Left lung (tissue), 4 donors: ENCODE measurements at regions not wholly inside any gene's neighbourhood (a gene's known extent, or its start where the extent isn't known, plus 50 kb on each side); places are given as distances from the start of the nearest gene placed in this dataset.

Experiments used
- ATAC-seq: fragments of 200-7000 bp; cut with Tn5 transposase; one replicate; pipeline ENCODE4 v1.9.1; 2020; ENCODE audit warnings: moderate library complexity
- DNase-seq, 4 donors: peaks; one replicate each; pipeline ENCODE4 v3.0.0-alpha.2; 2013 to 2020
- H3K27ac ChIP-seq, 2 donors: fragments of 200-600 bp; sonication (generic) in 1 of 2; one replicate each; pipeline versions ENCODE4 v1.5.0 to v1.8.0; 2020 to 2021
- H3K27me3 ChIP-seq, 2 donors: fragments of 200-600 bp; sonication (generic) in 1 of 2; one replicate each; pipeline versions ENCODE4 v1.5.0 to v1.8.0; 2020 to 2021
- H3K36me3 ChIP-seq, 2 donors: fragments of 200-600 bp; sonication (generic) in 1 of 2; one replicate each; pipeline versions ENCODE4 v1.5.0 to v1.8.0; 2020 to 2021
- H3K4me1 ChIP-seq, 2 donors: fragments of 200-600 bp; one replicate each; pipeline ENCODE4 v1.8.0; 2021
- H3K4me3 ChIP-seq, 2 donors: fragments of 200-600 bp; sonication (generic) in 1 of 2; one replicate each; pipeline versions ENCODE4 v1.5.0 to v1.8.0; 2020 to 2021; ENCODE audit warnings: mild to moderate bottlenecking in 1 of 2
- H3K9me3 ChIP-seq, 2 donors: fragments of 200-600 bp; sonication (generic) in 1 of 2; one replicate each; pipeline versions ENCODE4 v1.5.0 to v1.8.0; 2020 to 2021
- intact Hi-C, 2 donors: fragments of 100-400 bp; cut with DNase I; formaldehyde crosslinking; loops; one replicate each; pipeline versions ENCODE4 v1.11.2 to v1.14.2; 2022
- TF ChIP-seq, protein P1 (sequence below), 2 donors: fragments of 200-600 bp; sonication (generic) in 1 of 2; IDR thresholded peaks; one replicate each; pipeline versions ENCODE4 v1.5.0 to v1.8.0; 2021; ENCODE audit warnings: antibody characterized with exemption in 2 of 2
- donor health status: DM: no; HTN: yes; CAD: no.
- donor health status: DM: no; HTN: no; CAD: no.

DNA sequence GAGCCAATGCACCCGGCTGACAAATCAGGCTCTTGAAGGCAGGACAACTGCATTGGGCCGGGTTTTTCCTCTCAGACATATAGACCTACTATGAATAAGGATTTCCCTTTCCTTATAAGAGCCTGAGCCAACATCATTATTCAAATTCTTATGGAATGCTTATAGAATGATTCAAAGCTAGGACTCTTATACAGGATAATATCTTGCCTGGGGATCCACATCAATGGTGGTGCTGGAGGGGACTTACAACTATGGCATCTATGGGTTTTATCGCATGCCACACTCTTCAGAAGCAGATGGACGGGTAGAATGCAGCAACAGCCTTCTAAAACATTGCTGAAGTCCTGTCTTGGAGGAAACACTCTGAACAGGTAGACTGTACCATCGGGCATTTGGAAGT is 296.8 kb upstream of the KYNU start:
- Histone ChIP-seq H3K27ac (no peak overlapping the region), H3K36me3 (no peaks in the 10 kb centered on the region), H3K9me3 (no peaks in the 10 kb centered on the region), H3K4me3 (no peak overlapping the region), H3K4me1 (no peaks in the 10 kb centered on the region), H3K27me3 (no peaks in the 10 kb centered on the region)
- TF ChIP-seq, protein P1, sequence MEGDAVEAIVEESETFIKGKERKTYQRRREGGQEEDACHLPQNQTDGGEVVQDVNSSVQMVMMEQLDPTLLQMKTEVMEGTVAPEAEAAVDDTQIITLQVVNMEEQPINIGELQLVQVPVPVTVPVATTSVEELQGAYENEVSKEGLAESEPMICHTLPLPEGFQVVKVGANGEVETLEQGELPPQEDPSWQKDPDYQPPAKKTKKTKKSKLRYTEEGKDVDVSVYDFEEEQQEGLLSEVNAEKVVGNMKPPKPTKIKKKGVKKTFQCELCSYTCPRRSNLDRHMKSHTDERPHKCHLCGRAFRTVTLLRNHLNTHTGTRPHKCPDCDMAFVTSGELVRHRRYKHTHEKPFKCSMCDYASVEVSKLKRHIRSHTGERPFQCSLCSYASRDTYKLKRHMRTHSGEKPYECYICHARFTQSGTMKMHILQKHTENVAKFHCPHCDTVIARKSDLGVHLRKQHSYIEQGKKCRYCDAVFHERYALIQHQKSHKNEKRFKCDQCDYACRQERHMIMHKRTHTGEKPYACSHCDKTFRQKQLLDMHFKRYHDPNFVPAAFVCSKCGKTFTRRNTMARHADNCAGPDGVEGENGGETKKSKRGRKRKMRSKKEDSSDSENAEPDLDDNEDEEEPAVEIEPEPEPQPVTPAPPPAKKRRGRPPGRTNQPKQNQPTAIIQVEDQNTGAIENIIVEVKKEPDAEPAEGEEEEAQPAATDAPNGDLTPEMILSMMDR (IDR thresholded peaks at IDR 0.05), result no peak
- DNase-seq (no peak), ATAC-seq (no peak)
- intact Hi-C loops, result no loop called here

DNA sequence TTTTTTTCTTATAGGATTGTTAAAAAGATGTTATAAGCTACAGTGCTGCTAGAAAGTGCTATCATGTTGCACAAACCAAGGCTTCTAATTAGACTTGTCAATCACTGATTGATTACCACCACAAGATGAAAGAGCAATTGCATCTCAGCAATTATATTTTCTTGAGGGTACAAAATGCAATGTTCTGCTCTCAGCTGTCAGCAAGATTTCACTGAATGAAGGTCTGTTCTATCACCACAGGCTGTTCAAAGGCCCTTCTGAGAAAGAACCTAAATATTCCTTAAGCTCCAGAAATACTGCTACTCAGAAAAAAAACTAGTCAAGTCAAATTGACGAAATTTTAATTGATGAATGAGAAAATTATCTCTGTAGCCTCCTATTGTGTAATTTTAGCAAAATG is 301.9 kb upstream of the KYNU start:
- no peak for DNase-seq
- intact Hi-C loops, result no loop called here
- Histone ChIP-seq H3K27ac (no peak overlapping the region), H3K36me3 (no peaks in the 10 kb centered on the region), H3K27me3 (no peaks in the 10 kb centered on the region), H3K4me1 (no peaks in the 10 kb centered on the region), H3K4me3 (no peak overlapping the region), H3K9me3 (no peaks in the 10 kb centered on the region)
- no peak for ATAC-seq
- TF ChIP-seq, protein P1 (IDR thresholded peaks at IDR 0.05), result no peak

DNA sequence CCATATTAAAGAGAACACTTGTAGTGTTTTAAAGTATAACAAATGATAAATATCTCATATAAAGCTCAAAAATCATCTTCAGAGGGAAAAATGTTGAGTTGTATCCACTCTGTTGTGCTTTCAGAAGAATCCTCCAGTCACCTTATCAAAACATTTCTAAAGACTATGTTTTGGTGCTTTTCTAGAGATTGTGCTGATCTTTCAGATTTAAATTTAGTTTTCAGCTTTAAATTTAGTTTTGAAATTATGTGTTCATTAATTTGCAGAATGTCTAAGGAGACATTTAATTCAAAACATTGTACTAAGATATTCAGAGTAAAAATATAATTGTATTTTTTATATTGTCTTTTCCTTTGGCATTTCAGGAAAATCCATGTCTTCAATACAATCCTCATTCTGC is 303.1 kb upstream of the KYNU start:
- ATAC-seq, result no peak
- Histone ChIP-seq H3K36me3 (no peaks in the 10 kb centered on the region), H3K4me3 (no peak overlapping the region), H3K27ac (no peak overlapping the region), H3K27me3 (no peaks in the 10 kb centered on the region), H3K4me1 (no peaks in the 10 kb centered on the region), H3K9me3 (no peaks in the 10 kb centered on the region)
- TF ChIP-seq, protein P1 (IDR thresholded peaks at IDR 0.05), result no peak
- DNase-seq, result no peak
- intact Hi-C loops, result no loop called here

DNA sequence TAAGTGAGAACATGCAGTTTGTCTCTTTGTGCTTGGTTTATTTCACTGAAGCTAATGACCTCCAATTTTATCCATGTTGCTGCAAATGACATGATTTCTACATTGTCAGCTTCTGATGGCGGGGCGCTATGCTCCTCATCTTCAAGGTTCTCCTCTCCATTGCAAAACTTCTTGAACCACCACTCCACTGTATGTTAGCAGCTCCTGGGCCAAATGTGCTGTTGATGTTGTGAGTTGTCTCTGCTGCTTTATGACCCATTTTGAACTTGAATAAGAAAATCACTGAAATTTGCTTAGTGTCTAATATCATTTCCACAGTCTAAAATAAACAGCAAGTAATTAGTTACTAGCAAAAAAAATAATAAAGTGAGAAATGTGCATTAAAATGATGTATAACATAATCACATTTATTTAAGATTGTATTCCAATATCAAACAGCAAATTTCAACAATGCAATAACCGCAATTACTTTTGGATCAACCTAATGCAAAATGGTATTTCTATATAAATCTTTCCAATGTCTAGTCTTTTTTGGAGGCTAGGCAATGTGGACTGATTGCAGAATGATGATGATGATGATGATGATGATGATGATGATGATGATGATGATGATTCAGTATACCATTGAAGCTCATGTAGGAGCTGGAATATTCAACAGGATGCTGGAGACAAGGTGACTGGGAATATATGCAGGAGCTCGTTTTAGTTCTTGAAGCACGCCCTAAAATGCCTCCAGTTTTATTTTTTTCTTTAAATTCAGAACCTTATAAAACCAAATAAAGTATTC is 304.9 kb upstream of the KYNU start:
- ATAC-seq (no peak), DNase-seq (peak in 2 of 4 donors; percentile 60 to 61)
- Histone ChIP-seq H3K4me3 (no peak overlapping the region), H3K27me3 (no peaks in the 10 kb centered on the region), H3K36me3 (no peaks in the 10 kb centered on the region), H3K27ac (no peak overlapping the region), H3K4me1 (no peaks in the 10 kb centered on the region), H3K9me3 (no peaks in the 10 kb centered on the region)
- intact Hi-C loops, result no loop called here
- TF ChIP-seq, protein P1 (IDR thresholded peaks at IDR 0.05), result no peak

DNA sequence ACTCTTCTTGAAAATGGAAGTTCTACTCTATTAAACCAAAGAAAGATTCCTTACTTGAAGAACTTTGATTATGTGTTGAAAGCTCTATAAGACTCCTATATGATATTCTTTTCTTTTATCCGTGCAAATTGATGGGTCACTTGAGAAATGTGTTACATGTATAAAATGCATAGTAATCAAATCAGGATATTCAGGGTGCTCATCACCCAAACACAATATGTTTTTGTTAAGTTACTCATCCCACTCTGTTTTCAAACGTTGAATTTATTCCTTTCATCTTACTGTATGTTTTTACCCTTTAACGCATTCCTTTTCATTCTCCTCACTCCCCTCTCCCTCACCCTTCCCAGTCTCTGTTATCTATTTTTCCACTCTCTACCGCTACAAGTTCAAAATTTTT is 305.5 kb upstream of the KYNU start:
- Histone ChIP-seq H3K36me3 (no peaks in the 10 kb centered on the region), H3K9me3 (no peaks in the 10 kb centered on the region), H3K4me3 (no peak overlapping the region), H3K27ac (no peak overlapping the region), H3K4me1 (no peaks in the 10 kb centered on the region), H3K27me3 (no peaks in the 10 kb centered on the region)
- DNase-seq (no peak), ATAC-seq (no peak)
- TF ChIP-seq, protein P1 (IDR thresholded peaks at IDR 0.05), result no peak
- intact Hi-C loops, result no loop called here
